Astrocyte (in vitro differentiated cells and primary cell): ENCODE measurements at regions not wholly inside any gene's neighbourhood (a gene's known extent, or its start where the extent isn't known, plus 50 kb on each side); places are given as distances from the start of the nearest gene placed in this dataset.

Source experiments
- CTCF ChIP-seq: IDR thresholded peaks from 2 replicates; pipeline ENCODE4 v1.5.1; 2011; ENCODE audit warnings: low read depth, mild to moderate bottlenecking, inconsistent platforms, low read length, moderate library complexity; ENCODE audit not compliant: insufficient read depth
- EZH2 ChIP-seq: IDR thresholded peaks from 2 replicates; pipeline ENCODE4 v1.6.1; 2012; ENCODE audit warnings: mild to moderate bottlenecking, low read length, inconsistent platforms; ENCODE audit not compliant: insufficient read depth

DNA sequence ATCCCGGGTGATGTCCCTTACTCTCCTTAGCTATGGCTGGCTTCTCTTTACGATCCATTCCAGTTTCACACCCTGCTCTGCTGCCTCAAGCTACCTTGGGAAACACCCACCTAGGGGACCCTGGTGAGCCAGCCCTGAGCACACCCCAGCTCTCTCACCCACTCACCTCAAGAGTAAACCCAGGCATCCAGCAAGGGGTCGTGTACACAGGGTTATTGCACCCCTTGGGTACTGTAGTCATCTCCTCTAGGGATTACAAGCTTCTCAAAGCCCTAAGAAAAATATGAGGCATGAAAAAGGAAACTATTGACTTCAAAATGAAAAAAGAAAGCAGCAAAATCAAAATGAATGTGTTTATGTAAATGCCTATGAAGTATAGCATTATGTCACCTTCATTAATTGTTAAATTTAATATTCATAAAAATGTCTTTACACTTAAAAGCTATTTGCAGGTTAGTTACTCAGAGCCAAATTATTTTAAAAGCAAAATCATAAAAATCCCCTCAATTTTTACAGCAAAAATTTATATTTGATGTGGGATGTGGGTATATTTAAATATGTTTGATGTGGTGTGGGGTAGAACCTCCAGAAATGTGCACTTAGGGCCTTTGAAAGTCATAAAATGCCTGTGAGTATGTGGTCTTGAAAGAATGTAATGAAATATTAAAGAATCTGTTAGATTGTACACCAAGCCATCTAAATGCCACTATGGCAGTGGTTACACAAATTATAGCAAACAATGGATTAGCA is 190.3 kb downstream of the C1orf94 start:
- TF ChIP-seq EZH2 (no peak), CTCF (no peak)
